H1 (cell line): ENCODE measurements at regions not wholly inside any gene's neighbourhood (a gene's known extent, or its start where the extent isn't known, plus 50 kb on each side); places are given as distances from the start of the nearest gene placed in this dataset.

Experiments used
- CTCF ChIA-PET: fragments of 300-600 bp; sonication (Branson Sonifier 250); formaldehyde crosslinking; loops from one replicate; lab custom pipeline; 2021; ENCODE audit not compliant: partially characterized antibody; lab: Charles Lee
- POLR2A ChIA-PET: fragments of 300-600 bp; sonication (Branson Sonifier 250); formaldehyde crosslinking; loops from one replicate; lab custom pipeline; 2021; ENCODE audit warnings: inconsistent platforms; ENCODE audit not compliant: partially characterized antibody; lab: Charles Lee
- DNase-seq, 2 experiments: peaks; one replicate each; pipeline versions ENCODE4 v3.0.0 to v3.0.0-alpha.2; 2010 to 2022; ENCODE audit warnings: low spot score in 2 of 2, low read depth in 1 of 2, mixed read lengths in 1 of 2
- FAIRE-seq: peaks from 2 replicates; lab custom pipeline; 2011; peaks lifted over from hg19 to GRCh38; lab: Jason Lieb, UNC
- H2AFZ ChIP-seq: 2 replicates; pipeline ENCODE4 v1.8.1; 2012; ENCODE audit warnings: low read length, inconsistent platforms
- H2AK5ac ChIP-seq: 2 replicates; pipeline ENCODE4 v1.6.1; 2013; ENCODE audit warnings: low read depth, low read length
- H2BK120ac ChIP-seq: replicated peaks from 2 replicates; pipeline ENCODE3; 2013; ENCODE audit warnings: low read depth, low read length, inconsistent platforms
- H2BK12ac ChIP-seq: 2 replicates; pipeline ENCODE4 v1.6.1; 2013; ENCODE audit warnings: low read depth, low read length
- H2BK15ac ChIP-seq: 2 replicates; pipeline ENCODE4 v1.6.1; 2013; ENCODE audit warnings: low read length
- H2BK20ac ChIP-seq: 2 replicates; pipeline ENCODE4 v1.6.1; 2013; ENCODE audit warnings: low read length
- H2BK5ac ChIP-seq: 2 replicates; pipeline ENCODE4 v1.6.1; 2013; ENCODE audit warnings: low read depth, low read length
- H3K14ac ChIP-seq: 2 replicates; pipeline ENCODE4 v1.6.1; 2013; ENCODE audit warnings: inconsistent platforms; ENCODE audit not compliant: insufficient read length
- H3K18ac ChIP-seq: 2 replicates; pipeline ENCODE4 v1.6.1; 2013; ENCODE audit warnings: low read length; ENCODE audit errors: extremely low read depth
- H3K23ac ChIP-seq: 2 replicates; pipeline ENCODE4 v1.6.1; 2013; ENCODE audit warnings: inconsistent platforms; ENCODE audit not compliant: insufficient read length
- H3K23me2 ChIP-seq: 2 replicates; pipeline ENCODE4 v1.6.1; 2013; ENCODE audit warnings: low read depth, low read length
- H3K27ac ChIP-seq: 2 replicates; pipeline ENCODE4 v1.6.1; 2011; ENCODE audit warnings: low read depth, low read length, inconsistent platforms
- H3K27me3 ChIP-seq, 4 experiments: replicated peaks in 1 of 4; 1 replicate in 1 of 4; 2 replicates in 3 of 4; pipeline versions ENCODE4 v1.6.1 to v1.8.1; 2011 to 2013; ENCODE audit warnings: low read length in 3 of 4, mild to moderate bottlenecking in 3 of 4, inconsistent platforms in 2 of 4, mixed read lengths in 2 of 4, moderate library complexity in 1 of 4; ENCODE audit not compliant: control insufficient read depth in 3 of 4, insufficient read depth in 3 of 4; ENCODE audit errors: extremely low read depth in 1 of 4
- H3K36me3 ChIP-seq, 4 experiments: 2 replicates each; pipeline versions ENCODE4 v1.6.1 to v1.8.1; 2011 to 2013; ENCODE audit warnings: mild to moderate bottlenecking in 4 of 4, low read length in 3 of 4, moderate library complexity in 2 of 4, control low read depth in 1 of 4, inconsistent platforms in 1 of 4; ENCODE audit not compliant: insufficient read depth in 4 of 4, control insufficient read depth in 2 of 4
- H3K4ac ChIP-seq: replicated peaks from 2 replicates; pipeline ENCODE3; 2013; ENCODE audit warnings: low read length, low read depth, mixed read lengths, inconsistent platforms; ENCODE audit not compliant: insufficient read length
- H3K4me1 ChIP-seq, 4 experiments: replicated peaks in 1 of 4; 1 replicate in 1 of 4; 2 replicates in 3 of 4; pipeline versions ENCODE4 v1.6.1 to v1.8.1; 2011 to 2013; ENCODE audit warnings: low read length in 3 of 4, inconsistent platforms in 2 of 4, mixed read lengths in 1 of 4; ENCODE audit not compliant: insufficient read depth in 4 of 4, control insufficient read depth in 3 of 4
- H3K4me2 ChIP-seq, 2 experiments: 2 replicates each; pipeline versions ENCODE4 v1.6.1 to v1.8.1; 2011 to 2013; ENCODE audit warnings: low read depth in 2 of 2, low read length in 2 of 2, control low read depth in 1 of 2, inconsistent platforms in 1 of 2, mild to moderate bottlenecking in 1 of 2; ENCODE audit not compliant: insufficient read depth in 1 of 2
- H3K4me3 ChIP-seq, 4 experiments: fragments of 200-600, 300-600 bp in 1 of 4; sonication (generic), shearing (Covaris generic), sonication (Bioruptor Twin) in 1 of 4; 2 replicates each; pipeline versions ENCODE4 v1.5.1 to v1.8.1; 2011 to 2016; ENCODE audit warnings: low read length in 4 of 4, low read depth in 3 of 4, control low read depth in 2 of 4, inconsistent platforms in 2 of 4, mild to moderate bottlenecking in 2 of 4, mixed read lengths in 1 of 4, moderate library complexity in 1 of 4; ENCODE audit not compliant: insufficient read depth in 2 of 4; ENCODE audit errors: extremely low read depth in 1 of 4
- H3K56ac ChIP-seq: replicated peaks from 2 replicates; pipeline ENCODE3; 2013; ENCODE audit warnings: low read depth, mild to moderate bottlenecking, mixed read lengths, low read length, inconsistent platforms; ENCODE audit not compliant: insufficient read length
- H3K79me1 ChIP-seq: 2 replicates; pipeline ENCODE4 v1.6.1; 2013; ENCODE audit warnings: low read depth, low read length, control low read depth
- H3K79me2 ChIP-seq, 2 experiments: 2 replicates each; pipeline versions ENCODE4 v1.6.1 to v1.8.1; 2012 to 2013; ENCODE audit warnings: low read length in 2 of 2, mild to moderate bottlenecking in 2 of 2, inconsistent platforms in 1 of 2; ENCODE audit not compliant: insufficient read depth in 2 of 2, control insufficient read depth in 1 of 2
- H3K9ac ChIP-seq, 4 experiments: replicated peaks in 1 of 4; 1 replicate in 1 of 4; 2 replicates in 3 of 4; pipeline versions ENCODE4 v1.6.1 to v1.8.1; 2011 to 2013; ENCODE audit warnings: low read depth in 3 of 4, low read length in 3 of 4, control low read depth in 2 of 4, mild to moderate bottlenecking in 2 of 4, moderate library complexity in 2 of 4, inconsistent platforms in 1 of 4; ENCODE audit errors: extremely low read depth in 1 of 4
- H3K9me3 ChIP-seq, 2 experiments: 2 replicates each; pipeline versions ENCODE4 v1.6.1 to v1.8.1; 2012 to 2013; ENCODE audit warnings: mild to moderate bottlenecking in 2 of 2, moderate library complexity in 2 of 2, control low read depth in 1 of 2, inconsistent platforms in 1 of 2, low read depth in 1 of 2, low read length in 1 of 2, mixed read lengths in 1 of 2; ENCODE audit not compliant: insufficient read depth in 2 of 2
- H4K20me1 ChIP-seq, 2 experiments: replicated peaks in 1 of 2; 2 replicates each; pipeline versions ENCODE3 to v1.8.1; 2011 to 2013; ENCODE audit warnings: inconsistent platforms in 2 of 2, low read length in 2 of 2, mild to moderate bottlenecking in 1 of 2; ENCODE audit not compliant: insufficient read depth in 2 of 2, control insufficient read depth in 1 of 2
- H4K5ac ChIP-seq: 2 replicates; pipeline ENCODE4 v1.6.1; 2013; ENCODE audit warnings: low read length, low read depth, mixed read lengths, inconsistent platforms; ENCODE audit not compliant: insufficient read length
- H4K8ac ChIP-seq: 2 replicates; pipeline ENCODE4 v1.8.0; 2013; ENCODE audit warnings: mild to moderate bottlenecking, moderate library complexity, low read length, inconsistent platforms; ENCODE audit not compliant: insufficient read depth; ENCODE audit errors: extremely low read depth
- H4K91ac ChIP-seq: replicated peaks from 2 replicates; pipeline ENCODE3; 2013; ENCODE audit warnings: low read length, mixed read lengths, inconsistent platforms; ENCODE audit not compliant: insufficient read length
- E2F6 ChIP-seq: IDR thresholded peaks from 2 replicates; pipeline ENCODE4 v1.6.1; 2012; ENCODE audit warnings: inconsistent platforms
- EGR1 ChIP-seq: IDR thresholded peaks from 2 replicates; pipeline ENCODE4 v1.6.1; 2011; ENCODE audit warnings: low read depth, low read length, borderline replicate concordance
- PHF8 ChIP-seq: fragments of 200-600 bp; sonication (generic); conservative IDR thresholded peaks from 2 replicates; pipeline ENCODE4 v1.7.1; 2012; ENCODE audit warnings: low read depth, mild to moderate bottlenecking, inconsistent platforms, low read length, moderate library complexity
- RFX5 ChIP-seq: IDR thresholded peaks from 2 replicates; pipeline ENCODE4 v1.6.1; 2011; ENCODE audit warnings: low read depth, low read length, improper control_type of control experiment, borderline replicate concordance
- SIRT6 ChIP-seq: IDR thresholded peaks from one replicate; pipeline ENCODE4 v1.7.1; 2012; ENCODE audit warnings: low read length, inconsistent platforms
- WGBS, 2 experiments: shearing (Covaris generic) in 1 of 2; methylation state at CpG; one replicate each; pipeline versions ENCODE4 v1.1.6 to v1.1.7; 2013 to 2015; ENCODE audit warnings: low lambda C conversion rate in 2 of 2, mixed read lengths in 2 of 2, inconsistent platforms in 1 of 2, low coverage in 1 of 2, missing lambda C conversion rate in 1 of 2; ENCODE audit not compliant: insufficient replicate concordance in 2 of 2, insufficient coverage in 1 of 2, insufficient read length in 1 of 2; ENCODE audit errors: extremely low coverage in 1 of 2, missing lambda C conversion rate in 1 of 2; 5-methylcytosine and 5-hydroxymethylcytosine counted together

GRCh38 chr2:7954234-7954633 lies 727.6 kb upstream of the ID2 start:
- ChIA-PET CTCF (interaction anchor here (0.9 to 1.6 kb wide), 2 partner anchors 10 to 506 kb away, joined by 3 to 4 read pairs; no protein-coding TSS in a partner anchor), POLR2A (no interaction called here)
- Histone ChIP-seq H3K23ac (no peak overlapping the region), H2BK12ac (no peak overlapping the region), H4K5ac (no peak overlapping the region), H2BK120ac (no peak overlapping the region), H3K23me2 (no peaks in the 10 kb centered on the region; the same call in 1 of the 2 replicates), H3K14ac (no peak overlapping the region), H2BK5ac (no peak overlapping the region), H3K79me1 (no peaks in the 10 kb centered on the region), H2BK15ac (0 out of 2 replicates have a peak overlapping the region, but pooled peaks have one; percentile 92), H3K56ac (no peak overlapping the region), H3K18ac (no peak overlapping the region), H2AFZ (no peak overlapping the region), H4K20me1 (no peaks in the 10 kb centered on the region), H3K27ac (no peak overlapping the region), H3K4me2 (no peak overlapping the region), H3K4me3 (no peak overlapping the region), H2AK5ac (no peak overlapping the region), H3K4ac (no peak overlapping the region), H3K79me2 (no peaks in the 10 kb centered on the region), H3K9ac (no peak overlapping the region), H3K4me1 (0 out of 7 replicates have a peak, but pooled peaks cover 0 to 1% (median 0%) of the 10 kb centered on the region in 4 experiments), H3K36me3 (no peaks in the 10 kb centered on the region), H4K8ac (no peak overlapping the region), H3K9me3 (no peaks in the 10 kb centered on the region), H4K91ac (no peak overlapping the region), H2BK20ac (no peak overlapping the region), H3K27me3 (no peaks in the 10 kb centered on the region)
- TF ChIP-seq E2F6, result no peak
- TF ChIP-seq RFX5, result no peak
- TF ChIP-seq EGR1, result no peak
- TF ChIP-seq PHF8, result no peak
- no peak for TF ChIP-seq SIRT6
- 61% methylated on average over 4 of the region's 4 CpGs; no CpG with 5 or more reads in 1 of the 2 experiments for WGBS, 2 experiments
- DNase-seq (no peak), FAIRE-seq (no peak)
